NCI-H345 treated with DMSO at 0.1 percent for 48 hours (cell line): ENCODE measurements at regions not wholly inside any gene's neighbourhood (a gene's known extent, or its start where the extent isn't known, plus 50 kb on each side); places are given as distances from the start of the nearest gene placed in this dataset.

Source experiments
- DNase-seq: peaks from one replicate; lab custom pipeline; 2025; ENCODE audit not compliant: unreplicated experiment; lab: John Stamatoyannopoulos, UW

DNA sequence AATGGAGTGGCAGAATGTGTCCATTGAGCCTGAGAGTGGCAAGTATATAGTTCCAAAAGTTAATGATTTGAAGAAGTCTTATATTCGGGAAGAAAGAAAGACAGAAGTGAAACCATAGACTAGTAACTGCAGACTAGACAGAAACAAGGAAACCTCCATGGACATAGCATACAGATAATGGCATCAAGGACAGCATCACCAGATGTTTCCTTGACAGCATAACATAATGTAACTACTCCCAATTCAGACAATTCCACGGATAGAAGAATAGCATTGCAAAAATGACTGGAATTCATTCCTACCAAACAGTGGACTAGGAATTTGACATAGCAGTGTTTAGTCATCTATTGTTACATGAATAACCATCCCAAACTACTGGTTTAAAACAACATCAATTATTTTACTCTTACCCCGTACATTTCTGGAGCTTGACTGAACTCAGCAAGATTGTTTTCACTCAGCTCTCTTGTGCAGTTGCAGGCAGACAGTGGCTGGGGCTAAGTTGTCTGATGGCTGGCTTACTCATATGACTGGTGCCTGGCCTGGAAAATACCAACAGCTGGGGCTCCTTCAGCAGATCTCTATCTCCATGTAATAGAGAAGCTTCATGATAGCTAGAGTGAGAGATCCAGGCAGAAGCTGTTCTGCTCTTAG lies 109.7 kb upstream of the GADL1 start:
- DNase-seq: no peak

GRCh38 chr3:31008994-31009393 lies 114.5 kb upstream of the GADL1 start:
- no peak for DNase-seq

DNA sequence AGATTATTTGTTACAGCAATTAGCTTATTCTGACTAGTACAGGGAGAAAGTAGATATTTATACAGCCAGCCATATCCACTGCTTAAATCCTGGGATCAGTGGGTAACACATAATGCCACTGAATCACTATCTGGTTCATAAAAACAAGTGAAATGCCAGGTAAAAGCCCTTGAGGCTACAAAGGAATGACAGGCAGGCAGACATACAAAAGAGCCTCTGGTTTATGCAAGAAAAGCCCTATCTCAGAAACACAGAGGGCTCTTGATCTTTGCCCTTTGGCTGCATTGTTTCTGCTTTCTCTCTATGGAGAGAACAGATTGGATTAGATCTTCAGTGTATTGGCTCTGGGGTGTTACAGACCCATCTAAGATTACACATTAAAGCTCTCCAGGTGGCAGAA lies 115.4 kb upstream of the GADL1 start:
- DNase-seq: no peak

- no peak for DNase-seq
Observed at GRCh38 chr3:31010491-31010890, 116.0 kb upstream of the GADL1 start.

- peak; percentile 69 for DNase-seq
Observed at GRCh38 chr3:31011380-31011779, 116.9 kb upstream of the GADL1 start.

GRCh38 chr3:31013090-31013489 lies 118.6 kb upstream of the GADL1 start:
- no peak for DNase-seq

DNA sequence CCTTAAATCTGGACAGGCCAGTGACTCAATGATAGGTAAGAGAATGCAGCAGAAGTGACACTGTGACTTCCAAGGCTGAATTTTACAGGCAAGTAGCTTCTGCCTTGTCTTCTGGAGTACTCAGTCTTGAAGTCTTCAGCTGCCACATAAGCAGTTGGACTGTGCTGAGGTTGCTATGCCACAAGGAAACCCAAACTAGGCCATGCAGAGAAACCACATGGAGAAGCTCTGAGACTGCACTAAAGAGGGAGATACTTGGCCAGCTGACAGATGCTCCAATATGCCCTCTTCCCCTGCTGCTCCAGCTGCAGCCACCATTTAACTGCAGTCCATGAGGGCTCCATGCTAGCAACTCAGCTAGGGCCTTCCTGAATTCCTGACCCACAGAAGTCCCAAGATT lies 119.4 kb upstream of the GADL1 start:
- no peak for DNase-seq

GRCh38 chr3:31014317-31015040 lies 120.0 kb upstream of the GADL1 start:
- no peak for DNase-seq

- no peak for DNase-seq
Observed at GRCh38 chr3:31016196-31016595, 121.7 kb upstream of the GADL1 start.

- DNase-seq: no peak
Observed at GRCh38 chr3:31022716-31023115, 128.3 kb upstream of the GADL1 start.

DNA sequence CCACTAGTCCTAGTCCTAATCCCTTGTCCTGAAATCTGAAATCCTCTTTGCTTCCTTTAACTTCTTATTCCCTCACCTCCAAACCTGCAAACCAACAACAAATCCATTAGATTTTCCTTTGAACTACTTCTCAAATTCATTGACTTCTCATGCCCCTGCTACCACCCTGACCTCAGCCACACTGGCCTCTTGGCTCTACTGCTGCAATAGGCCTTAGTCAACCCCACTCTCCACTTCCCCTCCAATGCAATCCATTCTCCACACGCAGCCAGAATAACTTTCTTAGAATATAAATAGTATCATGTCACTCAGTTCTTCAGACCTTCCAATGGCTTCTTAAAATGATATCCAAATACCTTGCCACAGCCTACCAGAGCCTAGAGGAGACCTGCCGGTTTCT lies 131.1 kb upstream of the GADL1 start:
- DNase-seq: no peak

DNA sequence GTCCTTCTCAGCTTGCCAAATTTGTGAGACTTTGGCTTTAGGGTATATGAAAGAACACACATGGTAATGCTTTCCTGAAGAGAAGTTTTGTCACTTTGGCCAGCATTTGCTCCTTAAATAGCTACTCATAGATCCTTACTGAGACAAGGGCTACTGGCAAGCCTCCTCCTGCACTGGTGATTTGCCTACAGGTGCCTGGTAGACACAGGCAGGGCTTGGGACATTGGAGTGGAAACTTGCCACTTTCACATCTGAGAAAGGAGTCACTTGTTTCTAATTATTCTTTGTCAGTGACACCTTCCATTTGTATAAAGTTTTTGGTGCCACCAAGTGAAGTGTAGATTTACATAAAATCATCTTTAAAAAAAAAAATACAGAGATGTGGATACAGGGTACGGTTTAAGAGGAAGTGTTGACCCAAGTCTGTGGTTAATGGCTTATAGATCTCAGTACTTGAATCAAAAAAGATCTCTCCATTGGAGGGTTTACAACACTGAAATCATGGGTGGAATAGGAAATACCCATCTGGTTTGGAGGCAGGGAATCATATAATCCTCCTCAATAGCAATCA lies 132.8 kb upstream of the GADL1 start:
- DNase-seq: no peak

DNA sequence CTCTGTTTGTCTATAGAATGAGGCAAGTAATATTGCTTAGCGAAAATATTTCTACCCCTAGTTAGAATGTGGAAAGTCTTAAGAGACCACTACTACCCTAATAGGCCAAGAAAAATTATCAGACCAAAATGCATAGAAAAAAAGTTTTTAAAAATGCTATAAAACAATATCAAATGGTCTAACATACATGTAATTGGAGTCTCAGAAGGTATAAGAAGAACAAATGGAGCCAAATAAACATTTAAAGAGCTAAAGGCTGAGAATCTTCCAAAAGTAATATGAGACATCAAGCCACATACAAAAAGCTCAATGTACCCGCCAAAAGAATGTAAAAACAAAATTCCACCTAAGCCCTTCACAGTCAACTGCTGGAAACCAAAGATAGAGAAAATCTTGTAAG lies 133.5 kb upstream of the GADL1 start:
- DNase-seq: no peak

GRCh38 chr3:31028766-31029165 lies 134.3 kb upstream of the GADL1 start:
- no peak for DNase-seq

DNA sequence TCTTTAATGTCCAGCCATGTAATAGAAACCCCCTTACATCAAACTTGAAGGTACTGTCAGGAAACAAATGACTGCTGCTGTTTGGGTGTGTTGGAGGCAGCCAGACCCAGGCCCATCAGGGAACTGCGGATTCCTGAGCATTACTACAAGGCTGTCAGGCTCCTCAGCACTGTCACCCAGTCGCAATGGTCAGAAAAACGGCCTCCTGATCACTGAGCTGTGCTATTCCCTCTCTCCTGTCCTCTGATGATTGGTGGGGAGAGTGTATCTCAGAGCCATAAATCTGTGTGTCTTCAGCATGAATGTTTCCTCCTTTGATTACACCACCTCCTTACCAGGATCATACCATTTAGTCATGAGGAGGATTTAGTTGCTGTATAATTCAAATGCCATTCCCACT lies 135.2 kb upstream of the GADL1 start:
- DNase-seq: no peak

DNA sequence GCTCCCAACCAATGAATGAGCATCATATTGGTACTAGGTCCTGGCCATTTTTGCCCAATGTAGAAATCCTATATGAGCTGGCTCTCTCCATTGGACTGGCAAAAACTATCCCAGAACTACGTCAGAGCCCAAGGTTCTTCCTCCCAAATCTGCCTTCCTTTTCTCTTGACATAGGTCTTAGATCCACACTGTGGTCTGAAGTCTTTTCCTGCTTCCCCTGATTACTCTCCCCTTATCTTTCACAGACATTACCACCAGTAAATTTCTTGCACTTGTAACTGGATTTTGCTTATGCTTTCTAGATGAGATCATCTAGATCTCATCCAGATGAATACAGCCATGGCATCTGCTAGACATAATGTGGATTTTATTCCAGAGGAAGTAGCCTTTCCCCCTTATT lies 141.2 kb upstream of the GADL1 start:
- DNase-seq: no peak

DNA sequence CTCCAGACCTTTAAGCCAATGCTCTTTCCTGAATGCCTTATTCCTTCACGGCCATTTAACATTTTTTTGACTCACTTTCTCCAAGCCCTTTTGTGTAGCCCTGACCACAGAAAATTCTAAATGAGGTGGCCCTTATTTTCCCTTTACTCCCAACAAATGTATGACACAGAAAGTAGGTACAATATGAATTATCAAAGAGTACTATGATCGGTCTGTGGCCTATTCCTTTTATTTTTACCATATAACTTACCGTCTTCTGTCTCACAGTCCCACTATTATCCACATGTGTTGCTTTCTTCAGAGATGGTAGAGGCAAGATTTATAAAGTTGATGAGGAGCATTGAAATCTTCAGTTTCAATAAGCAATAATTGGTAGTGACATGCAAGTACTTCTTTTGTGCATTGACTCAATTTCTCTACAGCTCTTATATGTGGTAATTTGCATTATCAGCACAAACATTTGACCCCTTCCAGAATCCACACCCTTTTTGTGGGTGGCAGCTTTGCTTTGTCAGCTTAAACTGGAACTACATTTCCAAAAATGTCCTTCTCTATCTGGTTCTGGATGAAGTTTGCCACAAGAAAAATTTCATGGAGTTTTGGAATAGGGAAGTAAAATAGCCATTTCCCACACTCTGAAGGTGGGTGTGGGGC lies 143.8 kb upstream of the GADL1 start:
- DNase-seq: no peak

GRCh38 chr3:31039145-31039544 lies 144.7 kb upstream of the GADL1 start:
- no peak for DNase-seq

DNA sequence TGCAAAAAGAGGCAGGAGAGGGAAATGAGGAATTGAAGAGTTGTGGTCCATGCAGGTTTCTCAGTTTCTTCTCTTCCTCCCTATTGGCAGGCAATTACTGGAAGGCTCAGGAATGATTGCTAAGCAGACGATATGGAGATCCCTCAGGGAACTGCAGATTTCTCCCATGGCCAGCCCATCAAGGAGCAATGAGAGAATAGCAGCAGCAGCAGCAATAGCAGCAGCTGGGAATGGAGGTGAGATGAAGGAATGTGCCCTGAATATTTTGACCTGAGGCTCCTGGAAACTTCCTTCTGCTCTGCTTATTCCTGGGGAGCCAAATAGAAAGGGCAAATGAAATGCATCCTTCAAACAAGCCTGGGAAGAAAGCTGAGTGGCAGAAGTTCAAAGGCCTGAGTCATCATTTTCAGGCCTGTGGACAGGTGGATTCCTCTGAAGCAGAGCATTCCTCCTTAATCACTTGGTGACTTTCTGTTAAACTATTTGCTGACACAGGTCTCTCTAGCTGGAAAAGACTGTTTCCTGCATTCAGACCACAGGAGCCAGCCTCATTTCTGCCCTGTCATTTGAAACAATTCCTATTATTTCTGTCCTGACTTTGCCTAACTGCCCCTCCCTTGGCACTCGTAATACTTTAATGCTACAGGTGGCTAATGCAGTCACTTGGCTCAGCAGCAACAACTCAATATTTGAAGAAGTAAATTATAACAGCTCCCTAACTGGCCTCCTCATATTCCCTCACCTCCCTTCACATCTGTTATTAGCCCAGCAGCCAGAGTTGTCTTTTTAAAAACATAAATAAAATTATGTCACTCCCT lies 146.9 kb upstream of the GADL1 start:
- no peak for DNase-seq

- no peak for DNase-seq
Observed at GRCh38 chr3:31043184-31043819, 148.8 kb upstream of the GADL1 start.

- no peak for DNase-seq
Observed at GRCh38 chr3:31047673-31048072, 153.2 kb upstream of the GADL1 start.
